ENCODE measurements at regions not wholly inside any gene's neighbourhood (a gene's known extent, or its start where the extent isn't known, plus 50 kb on each side); places are given as distances from the start of the nearest gene placed in this dataset.

- TF ChIP-seq BCL11A (IDR thresholded peaks at IDR 0.05; ENCODE audit: low read depth in 2 of 2, low read length in 2 of 2) (no peak), ZNF274 (IDR thresholded peaks at IDR 0.05; ENCODE audit: borderline replicate concordance, extremely low read depth, low read length) (no peak), POLR2AphosphoS5 (IDR thresholded peaks at IDR 0.05; ENCODE audit: low read depth, low read length) (no peak)
Observed at GRCh38 chr7:47197486-47197885, 384.4 kb downstream of the TNS3 start (continued).

All from H1 (cell line).